ENCODE measurements at regions not wholly inside any gene's neighbourhood (a gene's known extent, or its start where the extent isn't known, plus 50 kb on each side); places are given as distances from the start of the nearest gene placed in this dataset.

DNA sequence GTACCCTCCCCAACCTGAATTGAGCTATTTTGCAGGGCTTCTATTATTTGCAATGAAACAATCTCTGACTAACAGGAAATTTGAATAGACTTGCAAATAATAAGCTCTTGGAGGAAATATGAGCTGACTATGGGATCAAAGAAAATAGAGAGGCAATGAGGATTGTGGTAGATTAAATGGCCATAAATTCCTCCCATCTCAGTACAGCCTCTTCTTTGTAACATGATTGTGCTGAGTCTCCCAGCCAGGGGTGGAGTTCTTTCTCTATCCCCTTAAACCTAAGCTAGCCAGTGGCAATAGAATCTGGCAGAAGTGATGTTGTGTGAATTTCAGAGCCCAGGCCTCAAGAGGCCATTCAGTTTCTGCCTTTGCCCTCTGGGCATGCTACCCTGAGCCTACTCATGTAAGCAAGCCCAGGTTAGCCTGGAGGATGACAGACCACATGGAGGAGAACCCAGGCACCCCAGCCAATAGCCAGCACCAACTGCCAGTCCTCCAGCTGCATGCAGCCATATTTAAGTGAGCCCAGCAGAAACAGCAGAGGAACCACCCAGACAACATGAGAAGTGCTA, 86.8 kb upstream of the TP53I11 start:
- no peak for DNase-seq (ENCODE audit: low read depth)
- H3K27me3 ChIP-seq (replicated peaks; ENCODE audit: control insufficient read depth, insufficient read depth, low read length), result peaks cover 23% of the 10 kb centered on the region
- H3K9me3 ChIP-seq (ENCODE audit: control insufficient read depth, low read length), result peaks cover 24% of the 10 kb centered on the region
- no peak overlapping the region for H3K9ac ChIP-seq (ENCODE audit: low read length)
- H3K4me3 ChIP-seq (ENCODE audit: low read length), result no peak overlapping the region
- H3K36me3 ChIP-seq (ENCODE audit: control insufficient read depth, insufficient read depth, low read length, severe bottlenecking), result no peaks in the 10 kb centered on the region
- peaks cover 3% of the 10 kb centered on the region for H3K4me1 ChIP-seq (ENCODE audit: control insufficient read depth, insufficient read depth, low read length)

DNA sequence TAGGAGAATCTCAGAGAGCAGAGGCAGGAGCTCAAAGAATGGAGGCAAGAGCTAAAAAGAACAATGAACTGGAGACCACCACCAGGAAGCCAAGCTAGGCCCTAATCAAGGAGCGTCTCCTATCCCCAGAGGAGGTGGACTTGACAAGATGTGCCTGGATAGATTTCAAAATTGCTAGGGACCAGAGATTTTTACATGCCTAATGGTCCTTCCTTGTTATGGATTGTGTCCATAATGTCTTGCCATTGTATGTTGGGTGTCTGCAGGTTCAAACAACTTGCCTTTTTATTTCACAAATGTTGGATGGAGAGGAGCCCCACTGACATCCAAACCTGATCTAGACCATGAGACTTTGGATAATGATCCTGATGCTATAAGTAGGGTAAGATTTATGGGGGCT, 88.2 kb upstream of the TP53I11 start:
- DNase-seq (ENCODE audit: low read depth), result no peak
- peaks cover 14% of the 10 kb centered on the region for H3K4me1 ChIP-seq (ENCODE audit: control insufficient read depth, insufficient read depth, low read length)
- H3K9ac ChIP-seq (ENCODE audit: low read length), result no peak overlapping the region
- H3K36me3 ChIP-seq (ENCODE audit: control insufficient read depth, insufficient read depth, low read length, severe bottlenecking), result no peaks in the 10 kb centered on the region
- peaks cover 21% of the 10 kb centered on the region for H3K9me3 ChIP-seq (ENCODE audit: control insufficient read depth, low read length)
- no peak overlapping the region for H3K4me3 ChIP-seq (ENCODE audit: low read length)
- peaks cover 13% of the 10 kb centered on the region for H3K27me3 ChIP-seq (replicated peaks; ENCODE audit: control insufficient read depth, insufficient read depth, low read length)

DNA sequence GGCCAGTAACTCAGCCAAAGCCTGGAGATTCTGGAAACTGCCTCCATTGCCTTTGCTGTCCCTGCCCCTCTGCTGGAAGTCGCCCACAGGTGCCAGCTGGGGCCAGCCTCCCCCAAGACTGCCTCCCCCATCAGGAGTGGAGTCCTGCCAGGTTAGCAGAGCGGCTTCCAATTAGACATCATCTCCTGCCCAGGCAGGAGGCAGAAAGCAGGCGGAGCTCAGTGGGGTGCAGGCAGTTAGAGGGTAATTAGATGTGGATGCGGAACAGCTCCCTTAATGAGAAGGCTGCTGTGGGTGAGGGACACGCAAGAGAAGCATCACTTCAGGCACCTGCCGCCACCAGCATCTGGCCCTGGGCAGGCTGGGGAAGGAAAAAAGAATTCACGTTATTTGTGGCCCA, 90.9 kb upstream of the TP53I11 start:
- no peak overlapping the region for H3K9ac ChIP-seq (ENCODE audit: low read length)
- H3K4me3 ChIP-seq (ENCODE audit: low read length), result no peak overlapping the region
- H3K9me3 ChIP-seq (ENCODE audit: control insufficient read depth, low read length), result peaks cover 16% of the 10 kb centered on the region
- no peaks in the 10 kb centered on the region for H3K36me3 ChIP-seq (ENCODE audit: control insufficient read depth, insufficient read depth, low read length, severe bottlenecking)
- no peak for DNase-seq (ENCODE audit: low read depth)
- peaks cover 4% of the 10 kb centered on the region for H3K27me3 ChIP-seq (replicated peaks; ENCODE audit: control insufficient read depth, insufficient read depth, low read length)
- peaks cover 25% of the 10 kb centered on the region for H3K4me1 ChIP-seq (ENCODE audit: control insufficient read depth, insufficient read depth, low read length)

DNA sequence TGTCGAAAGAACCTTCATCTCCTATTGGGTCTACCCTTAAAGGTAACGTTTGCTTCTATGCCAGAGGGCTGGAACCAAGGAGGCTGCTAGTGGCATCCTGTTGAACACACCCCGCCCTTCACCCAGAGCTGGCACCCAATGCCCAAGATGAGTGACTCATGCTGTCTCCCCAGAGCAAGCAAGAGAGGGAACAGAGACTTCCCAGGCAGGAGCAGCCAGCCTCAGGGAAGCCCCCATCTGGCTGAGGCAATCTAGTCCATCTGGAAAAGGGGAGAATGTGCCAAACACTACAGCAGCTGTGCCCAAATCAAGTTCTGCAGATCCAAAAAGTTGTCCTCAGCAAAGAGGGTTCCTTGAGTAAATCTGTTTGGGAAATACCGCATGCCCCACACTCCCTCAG, 91.9 kb upstream of the TP53I11 start:
- Histone ChIP-seq H3K27me3 (replicated peaks; ENCODE audit: control insufficient read depth, insufficient read depth, low read length) (peaks cover 3% of the 10 kb centered on the region), H3K9me3 (ENCODE audit: control insufficient read depth, low read length) (peaks cover 16% of the 10 kb centered on the region), H3K4me3 (ENCODE audit: low read length) (no peak overlapping the region), H3K4me1 (ENCODE audit: control insufficient read depth, insufficient read depth, low read length) (peaks cover 29% of the 10 kb centered on the region), H3K9ac (ENCODE audit: low read length) (no peak overlapping the region), H3K36me3 (ENCODE audit: control insufficient read depth, insufficient read depth, low read length, severe bottlenecking) (no peaks in the 10 kb centered on the region)
- peak; percentile 44 for DNase-seq (ENCODE audit: low read depth)

DNA sequence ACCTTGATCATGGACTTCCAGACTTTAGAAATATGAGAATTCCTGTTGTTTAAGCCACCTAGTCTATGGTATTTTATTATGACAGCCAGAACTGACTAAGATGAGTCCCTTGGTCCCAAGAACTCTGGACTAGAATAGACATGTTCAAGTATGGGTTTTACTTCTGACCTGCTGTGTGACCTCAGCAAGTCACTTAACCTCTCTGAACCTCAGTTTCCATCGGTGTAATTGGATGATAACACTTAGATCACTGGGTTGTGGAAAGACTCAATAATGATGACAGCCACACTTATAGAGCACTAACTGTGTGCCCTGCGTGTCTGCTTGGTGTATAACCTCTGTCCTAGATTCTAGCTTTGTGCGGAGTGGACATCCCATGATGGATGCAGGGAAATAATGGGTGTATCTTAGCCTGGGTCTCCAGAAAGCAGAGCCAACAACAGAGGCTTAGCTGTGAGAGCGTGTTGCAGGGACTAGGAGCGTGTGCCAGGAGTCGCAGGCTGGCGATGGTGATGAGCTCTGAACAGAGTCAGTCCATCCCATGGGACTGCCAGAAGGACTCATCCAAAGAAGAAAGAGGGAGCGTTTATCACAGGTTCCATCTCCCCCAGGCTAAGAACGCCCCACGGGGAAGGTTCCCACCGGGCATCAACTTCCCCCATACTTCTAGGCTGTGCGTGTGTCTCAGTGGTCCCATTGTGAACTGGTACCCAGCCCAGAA, 93.2 kb upstream of the TP53I11 start:
- Histone ChIP-seq H3K9ac (ENCODE audit: low read length) (no peak overlapping the region), H3K9me3 (ENCODE audit: control insufficient read depth, low read length) (peaks cover 10% of the 10 kb centered on the region), H3K27me3 (replicated peaks; ENCODE audit: control insufficient read depth, insufficient read depth, low read length) (no peaks in the 10 kb centered on the region), H3K4me1 (ENCODE audit: control insufficient read depth, insufficient read depth, low read length) (peaks cover 38% of the 10 kb centered on the region), H3K4me3 (ENCODE audit: low read length) (no peak overlapping the region), H3K36me3 (ENCODE audit: control insufficient read depth, insufficient read depth, low read length, severe bottlenecking) (no peaks in the 10 kb centered on the region)
- DNase-seq (ENCODE audit: low read depth), result no peak

GRCh38 chr11:45045683-45046471, 95.2 kb upstream of the TP53I11 start:
- peak overlapping the region; percentile 11 for H3K4me3 ChIP-seq (ENCODE audit: low read length)
- no peaks in the 10 kb centered on the region for H3K27me3 ChIP-seq (replicated peaks; ENCODE audit: control insufficient read depth, insufficient read depth, low read length)
- no peaks in the 10 kb centered on the region for H3K9me3 ChIP-seq (ENCODE audit: control insufficient read depth, low read length)
- peaks cover 43% of the 10 kb centered on the region for H3K4me1 ChIP-seq (ENCODE audit: control insufficient read depth, insufficient read depth, low read length)
- peak overlapping the region; percentile 51 for H3K9ac ChIP-seq (ENCODE audit: low read length)
- peak; percentile 78 for DNase-seq (ENCODE audit: low read depth)
- no peaks in the 10 kb centered on the region for H3K36me3 ChIP-seq (ENCODE audit: control insufficient read depth, insufficient read depth, low read length, severe bottlenecking)

- DNase-seq (ENCODE audit: low read depth), result no peak
- no peak overlapping the region for H3K9ac ChIP-seq (ENCODE audit: low read length)
- H3K27me3 ChIP-seq (replicated peaks; ENCODE audit: control insufficient read depth, insufficient read depth, low read length), result no peaks in the 10 kb centered on the region
- no peaks in the 10 kb centered on the region for H3K36me3 ChIP-seq (ENCODE audit: control insufficient read depth, insufficient read depth, low read length, severe bottlenecking)
- H3K4me1 ChIP-seq (ENCODE audit: control insufficient read depth, insufficient read depth, low read length), result peaks cover 38% of the 10 kb centered on the region
- no peaks in the 10 kb centered on the region for H3K9me3 ChIP-seq (ENCODE audit: control insufficient read depth, low read length)
- H3K4me3 ChIP-seq (ENCODE audit: low read length), result no peak overlapping the region
Measured at GRCh38 chr11:45048313-45048841, 97.7 kb upstream of the TP53I11 start.

DNA sequence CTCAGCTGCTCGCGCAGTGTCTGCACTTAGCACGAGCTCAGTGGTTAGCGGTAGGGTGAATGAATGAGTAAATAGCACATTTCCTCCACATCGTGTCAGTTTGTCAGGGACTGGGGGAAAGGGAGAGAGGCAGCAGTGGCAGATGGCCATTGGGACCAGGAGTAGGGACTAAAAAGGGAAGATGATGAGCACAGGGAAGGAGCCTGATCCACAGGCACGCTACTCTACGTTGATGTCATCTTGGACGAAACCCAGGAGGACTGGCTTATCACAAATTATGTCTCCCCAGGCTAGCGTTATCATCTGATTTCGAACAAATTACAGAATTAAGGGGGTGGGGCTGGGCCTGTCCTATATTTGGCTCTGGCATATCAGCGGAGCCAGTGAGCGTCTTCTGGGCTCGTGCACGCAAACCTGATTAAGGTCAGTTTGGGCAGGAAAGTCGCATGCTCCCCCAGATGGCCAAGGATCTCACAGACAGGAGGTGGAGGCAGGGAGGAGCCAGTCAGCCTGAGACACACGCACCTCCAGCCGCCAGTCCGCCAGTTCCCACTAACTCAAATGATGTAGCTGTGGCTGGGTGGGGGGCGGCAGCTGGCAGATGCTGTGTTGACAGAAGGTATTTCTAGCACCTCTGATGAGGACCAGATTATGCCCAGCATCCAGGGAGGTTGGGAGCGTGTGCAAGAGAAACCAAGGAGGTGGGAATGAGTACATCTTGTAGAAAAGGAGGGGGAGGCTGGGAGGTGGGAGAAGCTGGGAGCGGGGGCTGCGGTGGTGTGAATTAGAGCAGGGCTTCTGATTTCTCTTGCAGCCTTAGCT, 97.4 kb upstream of the PRDM11 start:
- no peak for DNase-seq (ENCODE audit: low read depth)
- Histone ChIP-seq H3K27me3 (replicated peaks; ENCODE audit: control insufficient read depth, insufficient read depth, low read length) (no peaks in the 10 kb centered on the region), H3K36me3 (ENCODE audit: control insufficient read depth, insufficient read depth, low read length, severe bottlenecking) (no peaks in the 10 kb centered on the region), H3K9ac (ENCODE audit: low read length) (no peak overlapping the region), H3K9me3 (ENCODE audit: control insufficient read depth, low read length) (no peaks in the 10 kb centered on the region), H3K4me3 (ENCODE audit: low read length) (no peak overlapping the region), H3K4me1 (ENCODE audit: control insufficient read depth, insufficient read depth, low read length) (peaks cover 36% of the 10 kb centered on the region)

DNA sequence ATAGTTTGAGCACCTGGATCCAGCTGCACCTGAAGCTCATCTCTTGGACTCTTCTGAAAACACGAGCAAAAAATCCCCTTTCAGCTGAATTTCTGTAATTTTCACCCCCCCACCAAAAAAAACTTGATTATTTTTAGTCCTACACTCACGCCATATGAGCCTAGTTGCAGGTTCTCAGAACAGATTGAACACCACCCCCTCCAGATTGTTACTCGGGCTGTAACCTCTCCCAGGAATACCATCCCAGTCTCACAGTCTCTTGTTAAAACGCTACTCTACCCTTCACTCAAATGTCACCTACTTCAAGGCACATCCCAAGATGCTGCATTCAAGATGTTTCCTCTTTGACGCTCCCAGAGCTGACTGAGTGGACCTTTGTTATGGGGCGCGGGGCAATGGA, 96.3 kb upstream of the PRDM11 start:
- H3K27me3 ChIP-seq (replicated peaks; ENCODE audit: control insufficient read depth, insufficient read depth, low read length), result peaks cover 2% of the 10 kb centered on the region
- H3K36me3 ChIP-seq (ENCODE audit: control insufficient read depth, insufficient read depth, low read length, severe bottlenecking), result no peaks in the 10 kb centered on the region
- no peak overlapping the region for H3K4me3 ChIP-seq (ENCODE audit: low read length)
- DNase-seq (ENCODE audit: low read depth), result no peak
- no peaks in the 10 kb centered on the region for H3K9me3 ChIP-seq (ENCODE audit: control insufficient read depth, low read length)
- H3K4me1 ChIP-seq (ENCODE audit: control insufficient read depth, insufficient read depth, low read length), result peaks cover 36% of the 10 kb centered on the region
- H3K9ac ChIP-seq (ENCODE audit: low read length), result no peak overlapping the region

- H3K4me1 ChIP-seq (ENCODE audit: control insufficient read depth, insufficient read depth, low read length), result peaks cover 25% of the 10 kb centered on the region
- H3K9me3 ChIP-seq (ENCODE audit: control insufficient read depth, low read length), result no peaks in the 10 kb centered on the region
- no peak overlapping the region for H3K4me3 ChIP-seq (ENCODE audit: low read length)
- H3K36me3 ChIP-seq (ENCODE audit: control insufficient read depth, insufficient read depth, low read length, severe bottlenecking), result no peaks in the 10 kb centered on the region
- DNase-seq (ENCODE audit: low read depth), result no peak
- no peak overlapping the region for H3K9ac ChIP-seq (ENCODE audit: low read length)
- peaks cover 4% of the 10 kb centered on the region for H3K27me3 ChIP-seq (replicated peaks; ENCODE audit: control insufficient read depth, insufficient read depth, low read length)
Measured at GRCh38 chr11:45051621-45052020, 94.8 kb upstream of the PRDM11 start.

GRCh38 chr11:45052361-45052760, 94.1 kb upstream of the PRDM11 start:
- H3K4me1 ChIP-seq (ENCODE audit: control insufficient read depth, insufficient read depth, low read length), result peaks cover 21% of the 10 kb centered on the region
- no peak overlapping the region for H3K4me3 ChIP-seq (ENCODE audit: low read length)
- peaks cover 4% of the 10 kb centered on the region for H3K27me3 ChIP-seq (replicated peaks; ENCODE audit: control insufficient read depth, insufficient read depth, low read length)
- H3K36me3 ChIP-seq (ENCODE audit: control insufficient read depth, insufficient read depth, low read length, severe bottlenecking), result no peaks in the 10 kb centered on the region
- no peak overlapping the region for H3K9ac ChIP-seq (ENCODE audit: low read length)
- no peaks in the 10 kb centered on the region for H3K9me3 ChIP-seq (ENCODE audit: control insufficient read depth, low read length)
- DNase-seq (ENCODE audit: low read depth), result no peak
